GM23338 (cell line): ENCODE measurements at regions not wholly inside any gene's neighbourhood (a gene's known extent, or its start where the extent isn't known, plus 50 kb on each side); places are given as distances from the start of the nearest gene placed in this dataset.

Experiments used
- POLR2AphosphoS5 ChIP-seq: IDR thresholded peaks from 2 replicates; pipeline ENCODE4 v1.6.1; 2016; ENCODE audit warnings: antibody characterized with exemption, low read depth
- ZNF114 ChIP-seq: fragments of 250-450 bp; sonication (Bioruptor Pico); IDR thresholded peaks from 2 replicates; pipeline ENCODE4 v1.5.0; 2020; ENCODE audit warnings: mild to moderate bottlenecking, moderate library complexity
- TF ChIP-seq, protein P1 (sequence below), 2 experiments: fragments of 200-600 bp in 1 of 2; sonication (generic) in 1 of 2; conservative IDR thresholded peaks; 2 replicates each; pipeline versions ENCODE4 v1.5.1 to v1.6.1; 2016 to 2017; ENCODE audit warnings: antibody characterized with exemption in 2 of 2, low read depth in 2 of 2, mild to moderate bottlenecking in 2 of 2, moderate library complexity in 1 of 2

- TF ChIP-seq, protein P1, sequence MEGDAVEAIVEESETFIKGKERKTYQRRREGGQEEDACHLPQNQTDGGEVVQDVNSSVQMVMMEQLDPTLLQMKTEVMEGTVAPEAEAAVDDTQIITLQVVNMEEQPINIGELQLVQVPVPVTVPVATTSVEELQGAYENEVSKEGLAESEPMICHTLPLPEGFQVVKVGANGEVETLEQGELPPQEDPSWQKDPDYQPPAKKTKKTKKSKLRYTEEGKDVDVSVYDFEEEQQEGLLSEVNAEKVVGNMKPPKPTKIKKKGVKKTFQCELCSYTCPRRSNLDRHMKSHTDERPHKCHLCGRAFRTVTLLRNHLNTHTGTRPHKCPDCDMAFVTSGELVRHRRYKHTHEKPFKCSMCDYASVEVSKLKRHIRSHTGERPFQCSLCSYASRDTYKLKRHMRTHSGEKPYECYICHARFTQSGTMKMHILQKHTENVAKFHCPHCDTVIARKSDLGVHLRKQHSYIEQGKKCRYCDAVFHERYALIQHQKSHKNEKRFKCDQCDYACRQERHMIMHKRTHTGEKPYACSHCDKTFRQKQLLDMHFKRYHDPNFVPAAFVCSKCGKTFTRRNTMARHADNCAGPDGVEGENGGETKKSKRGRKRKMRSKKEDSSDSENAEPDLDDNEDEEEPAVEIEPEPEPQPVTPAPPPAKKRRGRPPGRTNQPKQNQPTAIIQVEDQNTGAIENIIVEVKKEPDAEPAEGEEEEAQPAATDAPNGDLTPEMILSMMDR (conservative IDR thresholded peaks at IDR 0.05; ENCODE audit: low read depth in 2 of 2) = no peak
- no peak for TF ChIP-seq POLR2AphosphoS5
- no peak for TF ChIP-seq ZNF114 (CRISPR knock-in tag)
These were observed 58.7 kb upstream of the GDF10 start for GRCh38 chr10:47241256-47241655.
